ENCODE measurements at regions not wholly inside any gene's neighbourhood (a gene's known extent, or its start where the extent isn't known, plus 50 kb on each side); places are given as distances from the start of the nearest gene placed in this dataset.

DNA sequence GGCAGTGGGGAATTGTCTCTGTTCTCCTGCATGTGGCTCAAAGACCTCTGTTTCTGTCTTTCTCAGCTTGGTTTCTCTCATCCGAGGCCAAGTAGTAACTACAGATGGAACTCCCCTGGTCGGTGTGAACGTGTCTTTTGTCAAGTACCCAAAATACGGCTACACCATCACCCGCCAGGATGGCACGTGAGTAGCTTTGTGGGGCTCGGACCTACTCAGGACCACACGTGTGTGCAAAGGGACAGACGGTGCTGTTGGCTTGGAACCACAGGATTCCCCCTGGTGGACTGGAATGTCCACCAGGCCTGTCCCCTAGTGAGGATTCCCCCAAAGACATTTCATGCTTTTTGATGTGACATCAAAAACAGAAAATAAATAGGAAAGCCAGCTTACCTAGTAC, 96.3 kb upstream of the WWC1 start:
- TF ChIP-seq, protein P1, sequence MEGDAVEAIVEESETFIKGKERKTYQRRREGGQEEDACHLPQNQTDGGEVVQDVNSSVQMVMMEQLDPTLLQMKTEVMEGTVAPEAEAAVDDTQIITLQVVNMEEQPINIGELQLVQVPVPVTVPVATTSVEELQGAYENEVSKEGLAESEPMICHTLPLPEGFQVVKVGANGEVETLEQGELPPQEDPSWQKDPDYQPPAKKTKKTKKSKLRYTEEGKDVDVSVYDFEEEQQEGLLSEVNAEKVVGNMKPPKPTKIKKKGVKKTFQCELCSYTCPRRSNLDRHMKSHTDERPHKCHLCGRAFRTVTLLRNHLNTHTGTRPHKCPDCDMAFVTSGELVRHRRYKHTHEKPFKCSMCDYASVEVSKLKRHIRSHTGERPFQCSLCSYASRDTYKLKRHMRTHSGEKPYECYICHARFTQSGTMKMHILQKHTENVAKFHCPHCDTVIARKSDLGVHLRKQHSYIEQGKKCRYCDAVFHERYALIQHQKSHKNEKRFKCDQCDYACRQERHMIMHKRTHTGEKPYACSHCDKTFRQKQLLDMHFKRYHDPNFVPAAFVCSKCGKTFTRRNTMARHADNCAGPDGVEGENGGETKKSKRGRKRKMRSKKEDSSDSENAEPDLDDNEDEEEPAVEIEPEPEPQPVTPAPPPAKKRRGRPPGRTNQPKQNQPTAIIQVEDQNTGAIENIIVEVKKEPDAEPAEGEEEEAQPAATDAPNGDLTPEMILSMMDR (IDR thresholded peaks at IDR 0.05 in 4 of 5, conservative IDR thresholded peaks at IDR 0.05 in 1 of 5) = no peak
- TF ChIP-seq POLR2A (IDR thresholded peaks at IDR 0.05) = no peak

Measured in gastrocnemius medialis (tissue), 4 donors.